Body of pancreas (tissue), 4 donors: ENCODE measurements at regions not wholly inside any gene's neighbourhood (a gene's known extent, or its start where the extent isn't known, plus 50 kb on each side); places are given as distances from the start of the nearest gene placed in this dataset.
A peak's percentile ranks its signal among the peaks of the same experiment; 100 is the strongest.

Source experiments
- ATAC-seq: fragments of 150-250 bp; one replicate; pipeline ENCODE4 v1.9.1; 2016
- DNase-seq, 4 donors: peaks; one replicate each; pipeline ENCODE4 v3.0.0-alpha.2; 2019
- H3K27ac ChIP-seq, 4 donors: fragments of 200-600 bp; sonication (generic); 1 replicate in 3 of 4; 2 replicates in 1 of 4; pipeline versions ENCODE4 v1.5.1 to v1.6.1; 2016 to 2019; ENCODE audit warnings: mild to moderate bottlenecking in 1 of 4, mixed read lengths in 1 of 4, moderate library complexity in 1 of 4
- H3K27me3 ChIP-seq, 2 donors: fragments of 200-600 bp; sonication (generic); one replicate each; pipeline ENCODE4 v1.6.0; 2016; ENCODE audit warnings: mild to moderate bottlenecking in 1 of 2
- H3K36me3 ChIP-seq, 2 donors: fragments of 200-600 bp; sonication (generic); replicated peaks in 1 of 2; 2 replicates each; pipeline ENCODE4 v1.5.1; 2016; ENCODE audit warnings: low read depth in 2 of 2; ENCODE audit not compliant: insufficient read depth in 1 of 2
- H3K4me1 ChIP-seq: fragments of 200-600 bp; sonication (generic); one replicate; pipeline ENCODE4 v1.6.0; 2016
- H3K4me3 ChIP-seq, 2 donors: fragments of 200-600 bp; sonication (generic); 1 replicate in 1 of 2; 2 replicates in 1 of 2; pipeline ENCODE4 v1.5.1; 2016 to 2019
- H3K9me3 ChIP-seq, 3 donors: fragments of 200-600 bp; sonication (generic); 1 replicate in 2 of 3; 2 replicates in 1 of 3; pipeline ENCODE4 v1.5.1; 2016
- CTCF ChIP-seq, 7 experiments: fragments of 450-650 bp in 4 of 7; fragments of 200-600 bp in 3 of 7; sonication (generic) in 3 of 7; IDR thresholded peaks; one replicate each; pipeline ENCODE4 v1.5.1; 2016 to 2019; ENCODE audit warnings: antibody characterized with exemption in 7 of 7
- POLR2A ChIP-seq, 3 donors: fragments of 450-650 bp; IDR thresholded peaks; one replicate each; pipeline ENCODE4 v1.6.1; 2016; ENCODE audit warnings: antibody characterized with exemption in 3 of 3, mild to moderate bottlenecking in 2 of 3
- WGBS, 2 donors: methylation state at CpG; one replicate each; pipeline ENCODE4 v1.1.5; 2017; 5-methylcytosine and 5-hydroxymethylcytosine counted together
- intact Hi-C: fragments of 100-400 bp; cut with DNase I; formaldehyde crosslinking; loops from one replicate; pipeline ENCODE4 v1.15.1; 2023

GRCh38 chr21:15592271-15592860 lies 137.4 kb upstream of the USP25 start:
- intact Hi-C loops, result no loop called here
- TF ChIP-seq CTCF (IDR thresholded peaks at IDR 0.05), result peak; percentile 25 to 81 (median 70)
- TF ChIP-seq POLR2A (IDR thresholded peaks at IDR 0.05), result no peak
- Histone ChIP-seq H3K36me3 (no peaks in the 10 kb centered on the region), H3K9me3 (no peaks in the 10 kb centered on the region), H3K4me1 (no peaks in the 10 kb centered on the region), H3K27me3 (no peaks in the 10 kb centered on the region), H3K27ac (no peak overlapping the region), H3K4me3 (no peak overlapping the region)
- peak in 1 of 4 donors; percentile 18 for DNase-seq
- WGBS, 2 donors, result 14 to 17% methylated on average over 5 of the region's 5 CpGs
- no peak for ATAC-seq

DNA sequence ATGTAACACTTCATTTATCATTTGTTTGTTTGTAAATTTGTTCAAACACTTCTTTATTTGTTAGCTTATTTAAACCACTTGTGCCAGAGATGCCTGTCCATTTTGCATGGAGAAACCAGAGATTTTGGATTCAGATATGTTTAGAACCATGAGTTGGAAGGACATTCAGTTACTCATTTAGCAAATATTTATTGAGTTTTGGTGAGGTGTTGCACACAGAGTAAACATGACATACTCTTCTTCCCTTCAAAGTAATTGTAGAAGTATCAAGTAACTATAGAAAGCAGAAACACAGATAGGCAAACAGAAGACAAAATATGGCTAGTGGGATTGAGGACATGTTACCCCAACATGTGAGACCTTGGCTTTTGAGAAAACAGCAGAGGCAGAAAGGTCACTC lies 136.8 kb upstream of the USP25 start:
- no peak for ATAC-seq
- no peaks in the 10 kb centered on the region for H3K36me3 ChIP-seq

GRCh38 chr21:15601390-15601789 lies 128.4 kb upstream of the USP25 start:
- intact Hi-C loops, result no loop called here
- Histone ChIP-seq H3K36me3 (no peaks in the 10 kb centered on the region), H3K27me3 (no peaks in the 10 kb centered on the region), H3K9me3 (no peaks in the 10 kb centered on the region), H3K4me1 (no peaks in the 10 kb centered on the region), H3K4me3 (no peak overlapping the region), H3K27ac (no peak overlapping the region)
- ATAC-seq (no peak), DNase-seq (no peak)
- TF ChIP-seq CTCF (IDR thresholded peaks at IDR 0.05), result no peak
- no peak for TF ChIP-seq POLR2A (IDR thresholded peaks at IDR 0.05)

More for the DNA sequence above, 136.8 kb upstream of the USP25 start:
- Histone ChIP-seq H3K27me3 (no peaks in the 10 kb centered on the region), H3K4me1 (no peaks in the 10 kb centered on the region), H3K4me3 (no peak overlapping the region), H3K9me3 (no peaks in the 10 kb centered on the region), H3K27ac (no peak overlapping the region)
- TF ChIP-seq POLR2A (IDR thresholded peaks at IDR 0.05) (no peak), CTCF (IDR thresholded peaks at IDR 0.05) (no peak)
- intact Hi-C loops, result no loop called here
- no peak for DNase-seq

DNA sequence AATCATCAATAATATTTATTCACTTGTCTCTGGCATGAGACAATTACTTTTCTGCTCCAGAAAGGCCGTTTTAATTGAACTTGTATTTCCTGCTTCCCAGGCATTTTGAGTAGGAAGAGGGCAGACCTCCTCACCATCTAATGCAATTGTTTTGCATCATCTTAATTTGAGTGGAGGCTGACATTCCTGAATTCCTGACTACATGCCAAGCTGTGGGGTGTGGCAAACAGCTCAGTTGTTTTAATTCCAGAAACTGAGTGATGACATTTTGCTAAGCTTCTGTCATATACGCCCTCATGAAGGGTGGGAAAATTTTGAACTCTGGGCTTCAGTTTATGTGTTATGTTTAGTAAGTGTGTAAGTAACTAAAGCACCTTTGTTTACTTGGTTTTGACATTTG lies 125.4 kb upstream of the USP25 start:
- Histone ChIP-seq H3K4me1 (no peaks in the 10 kb centered on the region), H3K4me3 (no peak overlapping the region), H3K27me3 (no peaks in the 10 kb centered on the region), H3K36me3 (no peaks in the 10 kb centered on the region), H3K27ac (no peak overlapping the region), H3K9me3 (no peaks in the 10 kb centered on the region)
- ATAC-seq (no peak), DNase-seq (no peak)
- TF ChIP-seq POLR2A (IDR thresholded peaks at IDR 0.05), result no peak
- no peak for TF ChIP-seq CTCF (IDR thresholded peaks at IDR 0.05)
- intact Hi-C loops, result no loop called here
- WGBS, 2 donors, result 21 to 44% methylated on average over 2 of the region's 2 CpGs

GRCh38 chr21:15614766-15615165 lies 115.0 kb upstream of the USP25 start:
- no peak overlapping the region for H3K4me3 ChIP-seq
- 88 to 89% methylated on average over 1 of the region's 1 CpG for WGBS, 2 donors
- H3K4me1 ChIP-seq, result no peaks in the 10 kb centered on the region
- no peaks in the 10 kb centered on the region for H3K9me3 ChIP-seq
- DNase-seq (no peak), ATAC-seq (no peak)
- no peaks in the 10 kb centered on the region for H3K27me3 ChIP-seq
- TF ChIP-seq POLR2A (IDR thresholded peaks at IDR 0.05) (no peak), CTCF (IDR thresholded peaks at IDR 0.05) (no peak)
- intact Hi-C loops, result no loop called here
- H3K27ac ChIP-seq, result no peak overlapping the region
- H3K36me3 ChIP-seq, result no peaks in the 10 kb centered on the region
